OCI-LY3 (cell line): ENCODE measurements at regions not wholly inside any gene's neighbourhood (a gene's known extent, or its start where the extent isn't known, plus 50 kb on each side); places are given as distances from the start of the nearest gene placed in this dataset.
A peak's percentile ranks its signal among the peaks of the same experiment; 100 is the strongest.

Experiments
- EZH2phosphoT487 ChIP-seq: fragments of 200-600 bp; shearing (Covaris generic); IDR thresholded peaks from 2 replicates; pipeline ENCODE4 v1.6.1; 2018; ENCODE audit warnings: antibody characterized with exemption, mixed run types, low read depth
- TF ChIP-seq, protein P1 (sequence below): fragments of 200-600, 300-600 bp; sonication (generic); IDR thresholded peaks from 2 replicates; pipeline ENCODE4 v1.5.1; 2014; ENCODE audit warnings: antibody characterized with exemption, low read length, low read depth

DNA sequence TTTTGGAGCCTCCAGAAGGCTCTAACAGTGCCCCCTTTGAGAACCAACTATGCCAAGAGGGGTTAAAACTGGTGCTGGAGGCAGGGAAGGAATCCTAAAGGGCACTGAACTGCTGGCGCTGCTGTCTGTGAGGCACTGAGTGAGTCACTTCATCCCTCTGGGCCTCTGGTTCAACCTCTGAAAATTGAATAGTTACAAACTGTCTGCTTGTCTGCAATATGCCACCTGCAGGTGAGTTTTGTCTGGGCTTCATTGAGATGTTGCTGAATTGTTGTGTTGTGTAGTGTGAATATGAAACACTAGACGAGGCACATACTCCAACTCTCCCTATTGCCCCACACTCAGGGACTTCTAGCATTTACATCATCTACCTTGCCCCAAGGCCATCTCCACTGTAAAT, 68.0 kb downstream of the GRIN2B start:
- TF ChIP-seq, protein P1, sequence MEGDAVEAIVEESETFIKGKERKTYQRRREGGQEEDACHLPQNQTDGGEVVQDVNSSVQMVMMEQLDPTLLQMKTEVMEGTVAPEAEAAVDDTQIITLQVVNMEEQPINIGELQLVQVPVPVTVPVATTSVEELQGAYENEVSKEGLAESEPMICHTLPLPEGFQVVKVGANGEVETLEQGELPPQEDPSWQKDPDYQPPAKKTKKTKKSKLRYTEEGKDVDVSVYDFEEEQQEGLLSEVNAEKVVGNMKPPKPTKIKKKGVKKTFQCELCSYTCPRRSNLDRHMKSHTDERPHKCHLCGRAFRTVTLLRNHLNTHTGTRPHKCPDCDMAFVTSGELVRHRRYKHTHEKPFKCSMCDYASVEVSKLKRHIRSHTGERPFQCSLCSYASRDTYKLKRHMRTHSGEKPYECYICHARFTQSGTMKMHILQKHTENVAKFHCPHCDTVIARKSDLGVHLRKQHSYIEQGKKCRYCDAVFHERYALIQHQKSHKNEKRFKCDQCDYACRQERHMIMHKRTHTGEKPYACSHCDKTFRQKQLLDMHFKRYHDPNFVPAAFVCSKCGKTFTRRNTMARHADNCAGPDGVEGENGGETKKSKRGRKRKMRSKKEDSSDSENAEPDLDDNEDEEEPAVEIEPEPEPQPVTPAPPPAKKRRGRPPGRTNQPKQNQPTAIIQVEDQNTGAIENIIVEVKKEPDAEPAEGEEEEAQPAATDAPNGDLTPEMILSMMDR: 0 out of 2 replicates have a peak, but pooled peaks have one; percentile 4
- TF ChIP-seq EZH2phosphoT487: no peak
